ENCODE measurements at regions not wholly inside any gene's neighbourhood (a gene's known extent, or its start where the extent isn't known, plus 50 kb on each side); places are given as distances from the start of the nearest gene placed in this dataset.
"Not testable (repeated sequence)": the region's sequence is repeated elsewhere in the genome, so short reads cannot be mapped to it uniquely, and the experiment has no call there.

DNA sequence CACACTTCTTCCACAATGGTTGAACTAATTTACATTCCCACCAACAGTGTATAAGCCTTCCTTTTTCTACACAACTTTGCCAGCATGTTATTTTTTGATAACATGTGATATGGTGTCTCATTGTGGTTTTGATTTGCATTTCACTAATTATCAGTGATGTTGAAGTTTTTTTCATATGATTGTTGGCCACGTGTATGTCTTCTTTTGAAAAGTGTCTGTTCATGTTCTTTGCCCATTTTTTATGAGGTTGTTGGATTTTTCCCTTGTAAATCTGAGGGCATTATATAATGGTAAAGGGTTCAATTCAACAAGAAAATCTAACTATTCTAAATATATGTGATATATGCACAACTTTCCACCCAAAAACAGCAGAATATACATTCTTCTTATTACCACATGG, 153.4 kb upstream of the POGK start:
- not testable (repeated sequence) for DNase-seq (ENCODE audit: low read depth in 4 of 4, low spot score in 3 of 4)

DNA sequence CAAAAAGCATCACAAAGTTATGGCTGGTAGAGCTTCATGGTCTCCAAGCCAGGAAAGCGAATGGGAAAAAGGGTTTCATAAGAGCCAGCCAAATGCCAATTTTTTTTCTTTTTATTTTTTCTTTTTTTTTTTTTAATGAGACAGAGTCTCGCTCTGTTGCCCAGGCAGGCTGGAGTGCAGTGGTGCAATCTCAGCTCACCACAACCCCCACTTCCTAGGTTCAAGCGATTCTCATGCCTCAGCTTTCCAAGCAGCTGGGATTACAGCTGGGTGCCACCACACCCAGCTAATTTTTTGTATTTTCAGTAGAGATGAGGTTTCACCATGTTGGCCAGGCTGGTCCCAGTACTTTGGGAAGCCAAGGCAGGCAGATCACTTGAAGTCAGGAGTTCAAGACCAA, 148.7 kb upstream of the POGK start:
- DNase-seq (ENCODE audit: low read depth in 4 of 4, low spot score in 3 of 4): not testable (repeated sequence)

DNA sequence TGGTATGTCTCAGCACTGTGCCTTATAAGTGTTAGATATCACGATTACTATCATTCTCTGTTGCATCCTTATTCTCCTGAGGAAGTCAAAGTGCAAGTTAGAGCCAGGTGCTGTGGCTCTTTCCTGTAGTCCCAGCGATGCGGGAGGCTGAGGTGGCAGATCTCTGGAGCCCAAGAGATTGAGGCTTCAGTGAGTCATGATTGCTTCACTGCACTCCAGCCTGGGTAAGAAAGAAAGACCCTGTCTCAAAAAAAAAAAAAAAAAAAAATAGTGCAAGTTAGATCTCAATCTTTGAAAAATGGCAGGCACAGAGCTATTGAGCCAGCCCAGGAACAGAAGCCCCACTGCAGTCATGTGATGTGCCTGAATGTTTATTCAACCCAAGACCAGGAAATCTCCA, 147.8 kb upstream of the POGK start:
- DNase-seq (ENCODE audit: low read depth in 4 of 4, low spot score in 3 of 4): no peak

DNA sequence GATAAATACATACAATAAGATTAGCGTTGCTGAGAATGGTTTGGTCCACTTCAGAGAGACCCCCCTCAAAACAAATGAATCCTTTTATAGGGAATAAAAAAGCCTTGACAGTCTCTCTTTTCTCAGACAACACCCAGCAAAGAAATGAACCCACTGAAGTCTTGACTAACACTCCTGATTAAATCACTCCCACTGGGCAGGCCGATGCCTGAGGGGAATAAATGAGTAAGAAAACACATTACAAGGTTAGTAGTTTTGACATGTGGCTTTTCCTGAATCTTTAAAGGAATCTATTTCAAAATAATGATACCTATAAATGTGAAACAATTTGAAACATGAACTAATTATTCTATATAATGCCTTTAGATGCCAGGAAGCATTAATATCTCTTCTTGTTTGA, 146.9 kb upstream of the POGK start:
- DNase-seq (ENCODE audit: low read depth in 4 of 4, low spot score in 3 of 4): no peak

DNA sequence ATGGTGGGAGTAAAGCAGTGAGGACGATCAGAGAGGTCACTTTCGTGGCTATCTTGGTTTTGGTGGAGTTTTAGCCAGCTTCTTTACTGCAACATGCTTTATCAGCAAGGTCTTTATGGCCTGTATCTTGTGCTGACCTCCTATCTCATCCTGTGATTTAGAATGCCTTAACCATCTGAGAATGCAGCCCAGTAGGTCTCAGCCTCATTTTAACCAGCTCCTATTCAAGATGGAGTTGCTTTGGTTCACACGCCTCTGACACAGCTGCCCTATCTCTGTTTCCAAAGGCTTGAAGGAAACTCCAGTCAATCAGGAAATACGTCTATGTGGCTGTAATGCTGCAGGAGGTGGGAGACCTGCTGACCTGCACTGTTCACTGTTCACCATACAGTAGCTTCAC, 146.1 kb upstream of the POGK start:
- no peak for DNase-seq (ENCODE audit: low read depth in 4 of 4, low spot score in 3 of 4)

DNA sequence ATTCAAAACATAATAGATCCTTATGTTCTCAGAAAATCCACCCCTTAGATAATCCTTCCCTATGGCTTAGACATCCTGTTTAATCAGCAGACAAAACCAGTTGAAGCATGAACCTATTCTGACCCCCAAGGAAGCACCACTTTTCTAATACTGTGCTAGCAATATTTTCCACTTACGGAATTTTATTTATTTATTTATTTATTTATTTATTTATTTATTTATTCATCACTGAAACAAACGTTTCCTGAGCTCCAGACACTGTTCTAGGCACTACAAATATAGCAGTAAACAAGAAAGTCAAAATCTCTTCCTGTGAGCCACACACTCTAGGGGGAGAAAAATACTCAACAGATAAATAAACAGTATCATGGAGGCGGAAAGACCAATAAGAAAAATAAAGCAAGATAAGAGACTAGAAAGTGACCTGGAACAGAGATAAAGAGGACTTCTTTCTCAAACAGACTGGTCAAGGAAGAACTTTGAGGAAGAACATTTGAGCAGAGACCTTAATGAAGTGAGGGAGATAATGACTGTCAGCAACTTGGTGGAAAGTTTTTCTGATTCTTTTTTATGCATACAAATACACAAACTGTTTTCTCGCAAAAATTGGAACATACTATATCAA, 145.5 kb upstream of the POGK start:
- DNase-seq (ENCODE audit: low read depth in 4 of 4, low spot score in 3 of 4): no peak

DNA sequence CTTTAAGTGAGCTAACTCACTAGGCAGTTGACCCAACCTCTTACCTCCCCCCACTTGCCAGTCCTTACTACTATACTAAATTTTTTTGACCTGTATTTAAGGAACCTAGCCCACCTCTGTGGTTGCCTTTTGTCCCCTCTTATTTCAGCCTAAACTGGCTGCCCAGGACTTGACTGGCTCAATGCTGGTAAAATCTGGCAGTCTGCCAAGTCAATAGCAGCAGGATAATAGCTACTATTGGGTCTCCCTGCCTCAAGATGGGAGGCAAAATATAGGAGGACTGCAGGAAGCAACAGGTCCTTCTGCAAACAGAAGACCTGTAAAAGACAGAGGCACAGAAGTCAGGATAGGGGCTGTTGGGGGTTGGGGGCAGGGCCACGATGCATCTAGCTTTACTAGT, 144.2 kb upstream of the POGK start:
- DNase-seq (ENCODE audit: low read depth in 4 of 4, low spot score in 3 of 4): no peak

DNA sequence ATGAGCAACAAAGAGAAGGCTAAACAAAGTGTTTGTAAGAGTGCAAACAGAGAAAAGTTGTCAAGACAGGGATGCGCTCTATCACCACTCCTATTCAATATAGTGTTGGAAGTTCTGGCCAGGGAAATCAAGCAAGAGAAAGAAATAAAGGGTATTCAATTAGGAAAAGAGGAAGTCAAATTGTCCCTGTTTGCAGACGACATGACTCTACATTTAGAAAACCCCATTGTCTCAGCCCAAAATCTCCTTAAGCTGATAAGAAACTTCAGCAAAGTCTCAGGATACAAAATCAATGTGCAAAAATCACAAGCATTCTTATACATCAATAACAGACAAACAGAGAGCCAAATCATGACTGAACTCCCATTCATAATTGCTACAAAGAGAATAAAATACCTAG, 143.4 kb upstream of the POGK start:
- DNase-seq (ENCODE audit: low read depth in 4 of 4, low spot score in 3 of 4): not testable (repeated sequence)

DNA sequence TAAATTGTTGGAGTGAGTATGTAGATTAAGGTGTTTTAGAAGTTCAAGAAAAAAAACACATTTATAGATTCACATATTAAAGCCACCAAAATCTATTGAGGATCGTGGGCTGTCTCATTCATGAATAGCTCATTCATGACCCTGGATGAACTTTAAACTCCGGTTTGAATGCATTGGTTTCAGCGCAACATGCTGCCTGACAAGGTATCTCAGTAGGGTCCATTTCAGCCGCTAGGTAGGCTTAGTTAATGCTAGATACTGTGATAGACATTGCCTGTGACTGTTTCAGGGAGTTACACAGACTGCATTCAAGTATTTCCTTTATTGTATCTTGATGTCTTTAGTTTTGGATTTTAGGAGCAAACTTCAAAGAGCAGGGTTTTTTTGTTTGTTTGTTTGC, 140.5 kb upstream of the POGK start:
- no peak for DNase-seq (ENCODE audit: low read depth in 4 of 4, low spot score in 3 of 4)

DNA sequence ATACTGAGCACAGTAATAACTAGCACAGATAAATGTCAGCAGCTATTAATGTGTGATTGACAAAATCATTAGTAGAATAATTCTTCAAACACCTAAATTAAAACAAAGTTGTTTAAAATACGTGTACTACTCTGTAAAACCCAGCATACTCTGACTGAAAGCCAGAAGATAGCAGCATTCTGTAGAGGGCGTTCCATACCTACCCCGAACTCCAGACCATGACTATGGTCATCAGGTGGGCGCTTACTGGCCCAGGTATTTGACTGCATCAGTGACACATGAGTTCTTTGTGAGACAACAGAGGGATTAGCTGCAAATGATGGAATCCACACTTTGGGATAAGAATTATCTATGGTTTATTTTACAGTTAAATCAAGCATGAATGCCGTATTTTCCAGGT, 139.7 kb upstream of the POGK start:
- DNase-seq (ENCODE audit: low read depth in 4 of 4, low spot score in 3 of 4): no peak

DNA sequence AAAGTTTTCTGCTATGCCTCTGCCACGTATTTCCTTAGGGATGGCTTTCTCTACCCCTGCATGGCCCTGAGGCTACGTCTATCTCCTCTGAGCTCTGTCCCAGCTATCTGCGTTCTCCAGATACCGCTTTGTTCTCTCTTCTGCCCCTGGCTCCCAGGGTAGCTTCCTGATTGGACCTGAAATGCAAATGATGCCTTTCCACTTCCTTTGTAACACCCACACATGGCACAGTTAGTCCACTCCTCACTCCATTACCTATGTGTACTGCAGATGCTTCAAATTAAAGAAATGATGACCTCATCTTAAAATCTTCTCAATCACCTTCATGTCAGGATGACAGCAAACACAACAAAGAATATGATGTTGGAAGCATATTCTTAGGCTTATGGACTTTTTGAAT, 138.6 kb upstream of the POGK start:
- DNase-seq (ENCODE audit: low read depth in 4 of 4, low spot score in 3 of 4): no peak

DNA sequence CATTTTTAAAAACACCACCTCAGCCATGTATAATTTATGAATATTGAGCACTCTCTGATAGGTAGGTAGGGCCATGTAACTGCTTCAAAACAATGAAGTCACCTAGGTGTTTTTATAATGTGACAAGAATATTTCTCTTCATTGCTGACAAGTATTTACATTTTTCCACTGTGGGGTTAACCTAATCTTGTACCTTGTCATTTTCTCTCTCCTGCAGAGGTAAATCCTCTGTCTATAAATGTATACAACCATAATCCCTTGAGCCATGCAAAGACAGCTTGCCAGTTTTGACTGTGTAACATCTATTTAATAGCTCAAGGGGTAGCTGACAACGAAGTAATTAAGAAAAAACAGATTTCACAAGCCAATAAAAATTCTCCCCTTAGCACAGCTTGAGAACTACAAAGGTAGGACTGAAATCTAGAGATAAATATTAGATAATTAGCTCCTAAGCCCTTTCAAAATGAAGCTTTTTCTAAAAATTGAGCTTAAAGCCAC, 137.6 kb upstream of the POGK start:
- DNase-seq (ENCODE audit: low read depth in 4 of 4, low spot score in 3 of 4): no peak

DNA sequence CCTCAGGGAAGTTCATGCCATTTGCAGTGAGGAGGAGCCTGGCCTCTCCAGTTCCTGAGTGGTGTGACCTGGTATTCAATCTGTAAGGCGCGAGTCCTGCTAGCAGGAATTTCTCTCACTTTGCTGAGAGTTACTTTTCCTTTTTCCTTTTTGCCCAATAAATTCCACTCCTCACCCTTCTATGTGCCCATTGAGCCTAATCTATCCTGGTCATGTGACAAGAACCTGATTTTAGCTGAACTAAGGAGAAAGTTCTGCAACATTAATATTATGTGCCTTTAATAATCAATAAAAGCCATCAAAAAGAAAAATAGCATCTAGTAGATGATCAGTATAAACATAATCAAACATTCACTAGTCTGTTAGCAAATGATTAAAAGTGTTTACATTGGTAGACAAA, 136.1 kb upstream of the POGK start:
- DNase-seq (ENCODE audit: low read depth in 4 of 4, low spot score in 3 of 4): no peak

DNA sequence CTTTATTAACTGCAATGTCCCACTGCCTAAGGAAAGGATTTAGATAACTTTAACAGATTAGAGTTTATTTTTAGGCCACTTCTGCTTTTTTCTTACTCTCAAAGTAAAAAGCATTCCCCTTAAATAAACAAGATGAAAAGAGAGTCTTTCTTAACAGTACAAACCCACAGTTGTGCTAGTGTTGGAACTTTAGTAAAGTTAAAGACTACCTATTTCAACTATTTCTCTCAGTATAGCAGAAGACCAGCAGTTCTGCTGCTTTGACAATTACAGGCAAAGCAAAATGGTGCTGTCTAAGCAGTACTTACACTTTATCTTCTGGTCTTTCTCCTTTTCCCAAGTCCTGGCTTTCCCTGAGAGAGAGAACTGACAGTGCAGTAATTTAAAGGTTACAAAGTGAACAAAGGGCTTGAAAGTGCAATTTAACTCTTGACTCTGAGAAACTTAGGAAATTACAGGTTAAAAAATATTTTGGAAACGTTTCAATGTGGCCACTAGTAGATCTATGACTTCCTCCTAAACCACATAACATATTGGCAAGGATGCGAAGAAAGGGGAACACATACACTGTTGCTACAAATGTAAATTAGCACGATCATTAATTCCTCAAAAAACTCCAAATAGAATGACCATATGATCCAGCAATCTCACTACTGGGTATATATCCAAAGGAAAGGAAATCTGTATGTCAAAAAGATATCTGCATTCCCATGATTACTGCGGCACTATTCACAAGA, 135.4 kb upstream of the POGK start:
- DNase-seq (ENCODE audit: low read depth in 4 of 4, low spot score in 3 of 4): no peak

DNA sequence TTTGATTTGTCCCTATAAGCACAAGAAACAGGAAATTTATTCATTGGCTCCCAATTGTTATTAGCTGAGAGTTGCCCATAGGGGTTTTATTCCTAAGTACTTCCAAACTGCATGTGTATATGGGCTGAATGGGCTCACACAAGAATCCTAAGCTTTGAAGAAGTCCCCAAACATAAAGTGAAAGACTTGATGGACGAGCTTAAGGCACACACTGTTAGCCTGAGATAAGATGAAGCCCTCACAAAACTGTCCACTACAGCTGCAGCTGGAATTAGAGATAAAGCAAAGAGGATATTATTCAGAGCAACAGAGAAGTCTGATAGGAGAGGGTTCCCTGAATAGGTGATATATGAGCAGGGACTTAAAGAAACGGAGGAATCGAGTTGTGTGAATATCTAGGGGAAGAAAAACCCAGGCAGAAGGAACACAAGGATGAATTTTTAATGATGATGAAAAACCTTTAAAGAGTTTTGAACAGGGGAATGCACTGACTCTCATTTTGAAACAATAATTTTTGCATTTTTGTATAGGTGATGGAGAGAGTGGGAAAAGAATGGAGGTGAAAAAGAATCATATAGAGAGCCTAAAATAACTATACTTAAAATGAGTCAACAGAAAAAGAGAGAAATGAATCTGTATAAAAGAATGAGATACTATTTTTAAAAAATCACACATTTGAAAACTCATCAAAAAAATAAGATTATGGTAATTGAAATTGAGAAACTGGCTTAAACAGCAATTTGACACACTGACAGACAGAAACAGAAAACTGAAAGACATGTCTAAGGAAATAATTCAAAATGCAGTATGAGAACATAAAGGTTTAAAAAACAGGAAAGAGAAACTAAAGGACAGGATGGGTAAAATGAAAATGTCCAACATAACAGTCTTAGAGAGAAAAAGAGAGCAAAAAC, 133.6 kb upstream of the POGK start:
- DNase-seq (ENCODE audit: low read depth in 4 of 4, low spot score in 3 of 4): no peak

DNA sequence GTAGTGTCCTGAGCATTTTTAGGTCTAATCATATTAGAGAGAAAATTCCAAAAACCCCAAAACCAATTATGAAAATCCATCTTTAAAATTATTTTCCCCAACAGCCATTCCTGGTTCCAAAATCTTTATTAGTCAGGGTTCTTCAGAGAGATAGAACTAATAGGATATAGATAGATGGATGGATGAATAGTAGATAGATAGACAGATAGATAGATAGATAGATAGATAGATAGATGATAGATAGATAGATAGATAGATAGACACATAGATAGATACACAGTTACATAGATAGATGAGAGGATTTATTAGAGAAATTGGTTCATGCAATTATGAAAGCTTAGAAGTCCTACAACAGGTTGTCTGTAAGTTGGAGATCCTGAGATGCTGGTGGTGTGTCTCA, 122.7 kb upstream of the POGK start:
- no peak for DNase-seq (ENCODE audit: low read depth in 4 of 4, low spot score in 3 of 4)

DNA sequence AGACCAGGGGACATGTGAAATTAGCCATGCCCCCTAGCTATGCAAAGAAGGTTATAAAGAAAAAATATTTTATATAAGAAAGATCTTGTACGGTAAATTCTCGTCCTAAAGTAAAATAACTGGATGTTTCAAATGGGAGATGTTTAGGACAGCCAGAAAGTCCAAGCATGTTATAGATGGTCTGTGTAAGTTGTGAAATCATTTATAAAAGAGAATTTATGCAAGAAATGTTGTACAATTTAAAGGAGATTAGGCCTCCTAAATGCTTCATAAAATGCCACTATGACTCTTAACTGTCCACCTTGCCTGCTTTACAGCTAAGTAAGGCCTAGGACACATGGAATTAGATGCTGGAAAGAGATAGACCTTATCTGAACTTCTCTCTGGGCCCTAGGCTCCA, 118.1 kb upstream of the POGK start:
- no peak for DNase-seq (ENCODE audit: low read depth in 4 of 4, low spot score in 3 of 4)

DNA sequence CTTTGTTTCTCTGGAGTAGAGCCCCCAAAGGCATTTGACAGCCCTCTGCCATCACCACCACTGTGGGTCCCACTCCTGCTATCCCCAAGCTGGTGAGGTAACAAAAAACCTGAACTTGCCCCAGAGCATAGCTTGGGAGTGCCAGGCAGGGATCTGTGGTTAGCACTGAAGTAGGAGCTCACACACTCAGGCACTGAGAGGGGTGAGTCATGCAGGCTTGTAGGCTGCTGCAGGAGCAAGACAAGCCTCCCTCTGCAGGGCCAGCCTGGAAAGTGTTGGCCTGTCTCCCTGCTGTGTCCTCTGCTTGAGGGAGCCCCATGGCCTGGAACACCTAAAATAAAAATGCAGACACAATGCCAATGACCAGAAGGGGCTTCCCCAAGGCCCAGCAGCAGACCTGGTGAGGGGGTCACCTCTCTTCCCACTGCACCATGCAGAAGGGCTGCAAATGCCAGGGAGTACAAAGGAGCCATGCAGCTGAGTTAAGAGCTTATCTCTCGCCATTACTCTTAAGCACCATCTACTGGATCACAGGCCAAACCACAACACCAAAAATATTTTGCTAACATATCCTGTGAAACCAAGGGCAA, 108.9 kb upstream of the POGK start:
- DNase-seq (ENCODE audit: low read depth in 4 of 4, low spot score in 3 of 4): no peak

DNA sequence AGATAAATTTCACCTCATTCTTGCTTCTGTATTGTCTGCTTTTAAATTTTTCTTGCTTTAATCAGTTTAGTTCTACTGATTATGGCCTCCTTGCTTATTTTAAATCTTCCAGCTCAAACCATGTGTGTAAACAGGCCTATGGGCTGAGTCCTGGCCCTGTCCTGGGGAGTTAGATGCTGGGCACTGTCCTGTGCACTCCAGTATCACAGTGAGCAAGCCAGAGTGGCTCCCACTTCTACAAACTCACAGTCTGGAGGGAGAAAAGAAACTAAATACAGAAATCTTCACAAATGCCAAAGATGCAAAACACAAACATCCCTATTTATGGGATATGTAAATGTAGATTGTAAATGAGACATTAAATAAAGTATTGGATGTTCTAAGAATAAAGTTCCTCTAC, 101.1 kb upstream of the POGK start:
- no peak for DNase-seq (ENCODE audit: low read depth in 4 of 4, low spot score in 3 of 4)

DNA sequence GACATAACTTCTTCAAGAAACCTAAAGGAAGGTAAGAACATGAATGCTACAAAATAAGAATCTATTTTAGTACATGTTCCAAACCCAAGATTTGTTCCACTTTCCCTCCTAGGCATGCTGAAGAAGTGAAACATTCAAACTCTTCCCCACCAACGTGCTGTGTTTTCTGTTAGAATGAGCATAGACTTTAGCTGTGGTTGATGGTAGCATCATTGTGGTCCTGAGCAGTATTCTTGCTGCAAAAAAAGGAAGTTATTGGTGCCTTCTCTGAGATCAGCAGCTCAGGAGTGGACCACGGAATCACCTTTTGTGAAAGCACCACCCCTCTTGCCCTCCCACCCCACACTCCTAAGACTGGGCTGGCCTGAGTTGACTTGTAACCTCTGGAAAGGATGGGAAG, 100.4 kb upstream of the POGK start:
- DNase-seq (ENCODE audit: low read depth in 4 of 4, low spot score in 3 of 4): no peak

DNA sequence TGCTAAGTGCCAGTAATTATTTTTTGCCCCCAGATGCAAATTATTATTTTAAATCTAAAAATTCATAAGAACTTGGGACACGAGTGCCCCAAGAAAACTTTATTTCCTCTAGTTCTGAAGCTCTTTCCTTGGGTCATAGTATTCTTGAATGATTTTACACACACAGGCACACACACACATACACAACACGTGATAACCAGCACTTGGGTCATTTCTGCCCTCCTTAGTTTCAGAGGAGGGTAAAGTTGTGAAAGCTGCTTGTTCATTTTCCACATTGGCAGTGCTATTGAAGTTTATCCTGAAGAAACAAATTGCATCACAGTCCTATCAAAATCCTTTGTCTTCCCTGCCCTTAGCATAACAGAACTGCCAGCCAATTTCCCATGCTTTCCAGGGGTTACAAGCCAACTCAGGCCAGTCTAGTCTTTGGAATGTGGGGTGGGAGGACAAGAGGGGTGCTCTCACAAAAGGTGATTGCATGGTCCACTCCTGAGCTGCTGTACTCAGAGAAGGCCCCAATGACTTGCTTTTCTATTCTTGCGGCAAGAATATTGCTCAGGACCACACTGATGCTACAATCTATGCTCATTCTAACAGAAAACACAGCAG, 98.5 kb upstream of the POGK start:
- DNase-seq (ENCODE audit: low read depth in 4 of 4, low spot score in 3 of 4): no peak

Measured in right renal pelvis (tissue), 4 donors.